Motor neuron (in vitro differentiated cells): ENCODE measurements at regions not wholly inside any gene's neighbourhood (a gene's known extent, or its start where the extent isn't known, plus 50 kb on each side); places are given as distances from the start of the nearest gene placed in this dataset.

ENCODE experiments used
- ATAC-seq, 8 experiments: fragments of 200-7000 bp; cut with Tn5 transposase; replicated peaks in 6 of 8; 2 replicates each; pipeline ENCODE4 v1.8.0; 2021; ENCODE audit warnings: mild to moderate bottlenecking in 8 of 8, moderate library complexity in 8 of 8
- H3K27ac ChIP-seq, 2 donors: fragments of 250-450 bp; sonication (Bioruptor Pico); 2 replicates each; pipeline ENCODE4 v1.9.0; 2021; ENCODE audit warnings: antibody characterized with exemption in 2 of 2, mild to moderate bottlenecking in 2 of 2, moderate library complexity in 1 of 2
- H3K4me1 ChIP-seq, 2 donors: fragments of 250-450 bp; sonication (Bioruptor Pico); replicated peaks in 1 of 2; 2 replicates each; pipeline ENCODE4 v1.6.1; 2021; ENCODE audit warnings: antibody characterized with exemption in 2 of 2, mild to moderate bottlenecking in 2 of 2, moderate library complexity in 1 of 2
- H3K4me3 ChIP-seq, 5 donors: fragments of 250-450 bp; sonication (Bioruptor Pico); 2 replicates each; pipeline ENCODE4 v1.9.0; 2021; ENCODE audit warnings: antibody characterized with exemption in 5 of 5, mild to moderate bottlenecking in 5 of 5, moderate library complexity in 4 of 5
- WGBS, 10 experiments: fragments of 450-650 bp; shearing (Covaris generic); methylation state at CpG; one replicate each; pipeline ENCODE4 v1.0.0; 2022; 5-methylcytosine and 5-hydroxymethylcytosine counted together
- in situ Hi-C, 9 experiments: fragments of 400-800 bp; cut with MboI; loops; one replicate each; pipeline ENCODE4 v1.15.0; 2021; ENCODE audit warnings: low sequenced_read_pairs in 9 of 9, low pct_unique_long_range_greater_than_20kb in 2 of 9; ENCODE audit not compliant: unreplicated experiment in 9 of 9

- H3K27ac ChIP-seq: no peak overlapping the region
- ATAC-seq: no peak
- H3K4me1 ChIP-seq: peaks cover 0 to 3% of the 10 kb centered on the region in 2 donors
- 7 to 100% (median 67%) methylated on average over 1 to 3 of the region's 3 CpGs; no CpG with 5 or more reads in 2 of the 10 experiments for WGBS, 10 experiments
- H3K4me3 ChIP-seq: no peak overlapping the region
- in situ Hi-C loops: no loop called here
These were observed 159.9 kb upstream of the NR5A2 start for GRCh38 chr1:199867601-199868000.

- H3K27ac ChIP-seq: no peak overlapping the region
- in situ Hi-C loops: no loop called here
- 0 to 93% (median 71%) methylated on average over 1 to 3 of the region's 3 CpGs; no CpG with 5 or more reads in 2 of the 10 experiments for WGBS, 10 experiments
- peaks cover 0 to 3% of the 10 kb centered on the region in 2 donors for H3K4me1 ChIP-seq
- ATAC-seq: no peak
- no peak overlapping the region for H3K4me3 ChIP-seq
These were observed 158.7 kb upstream of the NR5A2 start for GRCh38 chr1:199868777-199869176.

- Histone ChIP-seq H3K27ac (no peak overlapping the region), H3K4me3 (no peak overlapping the region), H3K4me1 (no peaks in the 10 kb centered on the region)
- no peak for ATAC-seq
- in situ Hi-C loops: no loop called here
- WGBS, 10 experiments: 33 to 100% (median 81%) methylated on average over 2 to 3 of the region's 3 CpGs
These were observed 152.2 kb upstream of the NR5A2 start for GRCh38 chr1:199875337-199875736.

GRCh38 chr1:199875856-199876255, 151.7 kb upstream of the NR5A2 start:
- ATAC-seq: no peak
- Histone ChIP-seq H3K27ac (no peak overlapping the region), H3K4me3 (no peak overlapping the region), H3K4me1 (no peaks in the 10 kb centered on the region)
- in situ Hi-C loops: no loop called here
- WGBS, 10 experiments: 39 to 100% (median 86%) methylated on average over 1 to 6 of the region's 6 CpGs

GRCh38 chr1:199877526-199878384, 149.8 kb upstream of the NR5A2 start:
- Histone ChIP-seq H3K27ac (no peak overlapping the region), H3K4me3 (no peak overlapping the region), H3K4me1 (no peaks in the 10 kb centered on the region)
- in situ Hi-C loops: no loop called here
- no peak for ATAC-seq
- 20 to 95% (median 90%) methylated on average over 1 to 7 of the region's 7 CpGs; no CpG with 5 or more reads in 1 of the 10 experiments for WGBS, 10 experiments

GRCh38 chr1:199878823-199879222, 148.7 kb upstream of the NR5A2 start:
- no peak for ATAC-seq
- Histone ChIP-seq H3K4me1 (no peaks in the 10 kb centered on the region), H3K4me3 (no peak overlapping the region), H3K27ac (no peak overlapping the region)
- 40 to 78% (median 68%) methylated on average over 2 to 4 of the region's 4 CpGs for WGBS, 10 experiments
- in situ Hi-C loops: no loop called here

GRCh38 chr1:199898654-199899053, 128.9 kb upstream of the NR5A2 start:
- ATAC-seq: peak in 1 of 8 experiments; percentile 26
- in situ Hi-C loops: no loop called here
- Histone ChIP-seq H3K27ac (no peak overlapping the region), H3K4me3 (no peak overlapping the region), H3K4me1 (no peaks in the 10 kb centered on the region)
- 20 to 100% (median 67%) methylated on average over 1 of the region's 1 CpG; no CpG with 5 or more reads in 3 of the 10 experiments for WGBS, 10 experiments

- Histone ChIP-seq H3K4me3 (no peak overlapping the region), H3K4me1 (no peaks in the 10 kb centered on the region), H3K27ac (no peak overlapping the region)
- in situ Hi-C loops: no loop called here
- no peak for ATAC-seq
These were observed 126.2 kb upstream of the NR5A2 start for GRCh38 chr1:199901341-199901740.

- H3K4me1 ChIP-seq: no peaks in the 10 kb centered on the region
- no peak overlapping the region for H3K27ac ChIP-seq
- ATAC-seq: no peak
- in situ Hi-C loops: no loop called here
- WGBS, 10 experiments: 0 to 100% (median 88%) methylated on average over 1 to 2 of the region's 2 CpGs; no CpG with 5 or more reads in 3 of the 10 experiments
- no peak overlapping the region for H3K4me3 ChIP-seq
These were observed 120.1 kb upstream of the NR5A2 start for GRCh38 chr1:199907361-199907760.

GRCh38 chr1:199909137-199909536, 118.4 kb upstream of the NR5A2 start:
- WGBS, 10 experiments: 0 to 100% (median 80%) methylated on average over 1 to 5 of the region's 5 CpGs; no CpG with 5 or more reads in 1 of the 10 experiments
- in situ Hi-C loops: no loop called here
- Histone ChIP-seq H3K27ac (no peak overlapping the region), H3K4me1 (peaks cover 0 to 4% of the 10 kb centered on the region in 2 donors), H3K4me3 (no peak overlapping the region)
- peak in 1 of 8 experiments; percentile 30 for ATAC-seq

GRCh38 chr1:199913318-199913717, 114.2 kb upstream of the NR5A2 start:
- Histone ChIP-seq H3K4me1 (peaks cover 0 to 4% of the 10 kb centered on the region in 2 donors), H3K4me3 (no peak overlapping the region), H3K27ac (no peak overlapping the region)
- ATAC-seq: peak in 2 of 8 experiments; percentile 20 to 63
- in situ Hi-C loops: no loop called here
- WGBS, 10 experiments: 0 to 100% (median 44%) methylated on average over 1 to 3 of the region's 3 CpGs; no CpG with 5 or more reads in 1 of the 10 experiments

- Histone ChIP-seq H3K27ac (no peak overlapping the region), H3K4me3 (no peak overlapping the region), H3K4me1 (peaks cover 0 to 4% of the 10 kb centered on the region in 2 donors)
- WGBS, 10 experiments: 14 to 100% (median 81%) methylated on average over 1 to 5 of the region's 5 CpGs; no CpG with 5 or more reads in 1 of the 10 experiments
- ATAC-seq: no peak
- in situ Hi-C loops: no loop called here
These were observed 113.0 kb upstream of the NR5A2 start for GRCh38 chr1:199914546-199914945.

- no peak overlapping the region for H3K27ac ChIP-seq
- no peaks in the 10 kb centered on the region for H3K4me1 ChIP-seq
- 0 to 83% (median 55%) methylated on average over 1 to 2 of the region's 2 CpGs; no CpG with 5 or more reads in 1 of the 10 experiments for WGBS, 10 experiments
- H3K4me3 ChIP-seq: no peak overlapping the region
- in situ Hi-C loops: no loop called here
- ATAC-seq: no peak
These were observed 109.2 kb upstream of the NR5A2 start for GRCh38 chr1:199918196-199918769.
